ENCODE measurements at regions not wholly inside any gene's neighbourhood (a gene's known extent, or its start where the extent isn't known, plus 50 kb on each side); places are given as distances from the start of the nearest gene placed in this dataset.

- TF ChIP-seq, protein P1, sequence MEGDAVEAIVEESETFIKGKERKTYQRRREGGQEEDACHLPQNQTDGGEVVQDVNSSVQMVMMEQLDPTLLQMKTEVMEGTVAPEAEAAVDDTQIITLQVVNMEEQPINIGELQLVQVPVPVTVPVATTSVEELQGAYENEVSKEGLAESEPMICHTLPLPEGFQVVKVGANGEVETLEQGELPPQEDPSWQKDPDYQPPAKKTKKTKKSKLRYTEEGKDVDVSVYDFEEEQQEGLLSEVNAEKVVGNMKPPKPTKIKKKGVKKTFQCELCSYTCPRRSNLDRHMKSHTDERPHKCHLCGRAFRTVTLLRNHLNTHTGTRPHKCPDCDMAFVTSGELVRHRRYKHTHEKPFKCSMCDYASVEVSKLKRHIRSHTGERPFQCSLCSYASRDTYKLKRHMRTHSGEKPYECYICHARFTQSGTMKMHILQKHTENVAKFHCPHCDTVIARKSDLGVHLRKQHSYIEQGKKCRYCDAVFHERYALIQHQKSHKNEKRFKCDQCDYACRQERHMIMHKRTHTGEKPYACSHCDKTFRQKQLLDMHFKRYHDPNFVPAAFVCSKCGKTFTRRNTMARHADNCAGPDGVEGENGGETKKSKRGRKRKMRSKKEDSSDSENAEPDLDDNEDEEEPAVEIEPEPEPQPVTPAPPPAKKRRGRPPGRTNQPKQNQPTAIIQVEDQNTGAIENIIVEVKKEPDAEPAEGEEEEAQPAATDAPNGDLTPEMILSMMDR (conservative IDR thresholded peaks at IDR 0.05): no peak
- no peak for TF ChIP-seq EZH2 (IDR thresholded peaks at IDR 0.05; ENCODE audit: low read depth)
Observed at GRCh38 chr9:80881320-80881719, 808.0 kb downstream of the TLE1 start.
